ENCODE measurements at regions not wholly inside any gene's neighbourhood (a gene's known extent, or its start where the extent isn't known, plus 50 kb on each side); places are given as distances from the start of the nearest gene placed in this dataset.
"Not testable (repeated sequence)": the region's sequence is repeated elsewhere in the genome, so short reads cannot be mapped to it uniquely, and the experiment has no call there.

GRCh38 chr3:195642311-195642710, 58.6 kb upstream of the APOD start:
- H3K79me2 ChIP-seq (ENCODE audit: low read depth); H3K36me3 ChIP-seq (ENCODE audit: low read depth); H3K9me3 ChIP-seq (ENCODE audit: insufficient read depth, low read depth); BruUV-seq (replicated peaks); H3K4me2 ChIP-seq; intact Hi-C loops (cut with micrococcal nuclease; ENCODE audit: unreplicated experiment); H3K4me3 ChIP-seq; H4K20me1 ChIP-seq (ENCODE audit: insufficient read depth); H3K4me1 ChIP-seq (replicated peaks; ENCODE audit: insufficient read depth); POLR2A ChIA-PET (ENCODE audit: unreplicated experiment); DNase-seq; H3F3A ChIP-seq (ENCODE audit: insufficient read depth, low read depth); H2AFZ ChIP-seq; H3K27ac ChIP-seq; H3K27me3 ChIP-seq (ENCODE audit: insufficient read depth, low read depth); H3K9me2 ChIP-seq (ENCODE audit: insufficient read depth): not testable (repeated sequence)
- CTCF ChIA-PET: interaction anchor here (0.6 kb wide), 1 partner anchor 272 kb away, joined by 5 read pairs; no protein-coding TSS in a partner anchor

GRCh38 chr3:195638456-195638855, 54.7 kb upstream of the APOD start:
- H3K4me3 ChIP-seq; POLR2A ChIA-PET (ENCODE audit: unreplicated experiment); CTCF ChIA-PET; H3F3A ChIP-seq (ENCODE audit: insufficient read depth, low read depth); H3K9me3 ChIP-seq (ENCODE audit: insufficient read depth, low read depth); H3K27ac ChIP-seq; H4K20me1 ChIP-seq (ENCODE audit: insufficient read depth); H3K4me1 ChIP-seq (replicated peaks; ENCODE audit: insufficient read depth); H3K4me2 ChIP-seq; H3K36me3 ChIP-seq (ENCODE audit: low read depth); H3K27me3 ChIP-seq (ENCODE audit: insufficient read depth, low read depth); H3K9me2 ChIP-seq (ENCODE audit: insufficient read depth); intact Hi-C loops (cut with micrococcal nuclease; ENCODE audit: unreplicated experiment); H2AFZ ChIP-seq; DNase-seq; BruUV-seq (replicated peaks): not testable (repeated sequence)
- H3K79me2 ChIP-seq (ENCODE audit: low read depth): peaks cover 11% of the 10 kb centered on the region

- H3K9me2 ChIP-seq (ENCODE audit: insufficient read depth); intact Hi-C loops (cut with micrococcal nuclease; ENCODE audit: unreplicated experiment); DNase-seq; H4K20me1 ChIP-seq (ENCODE audit: insufficient read depth); H2AFZ ChIP-seq; H3K27me3 ChIP-seq (ENCODE audit: insufficient read depth, low read depth); H3K4me1 ChIP-seq (replicated peaks; ENCODE audit: insufficient read depth); H3K27ac ChIP-seq; POLR2A ChIA-PET (ENCODE audit: unreplicated experiment); H3F3A ChIP-seq (ENCODE audit: insufficient read depth, low read depth); BruUV-seq (replicated peaks); H3K9me3 ChIP-seq (ENCODE audit: insufficient read depth, low read depth); H3K36me3 ChIP-seq (ENCODE audit: low read depth); CTCF ChIA-PET; H3K4me3 ChIP-seq: not testable (repeated sequence)
- H3K79me2 ChIP-seq (ENCODE audit: low read depth): peaks cover 11% of the 10 kb centered on the region
- peak overlapping the region; percentile 56 for H3K4me2 ChIP-seq
Measured at GRCh38 chr3:195637473-195638233, 53.9 kb upstream of the APOD start.

DNA sequence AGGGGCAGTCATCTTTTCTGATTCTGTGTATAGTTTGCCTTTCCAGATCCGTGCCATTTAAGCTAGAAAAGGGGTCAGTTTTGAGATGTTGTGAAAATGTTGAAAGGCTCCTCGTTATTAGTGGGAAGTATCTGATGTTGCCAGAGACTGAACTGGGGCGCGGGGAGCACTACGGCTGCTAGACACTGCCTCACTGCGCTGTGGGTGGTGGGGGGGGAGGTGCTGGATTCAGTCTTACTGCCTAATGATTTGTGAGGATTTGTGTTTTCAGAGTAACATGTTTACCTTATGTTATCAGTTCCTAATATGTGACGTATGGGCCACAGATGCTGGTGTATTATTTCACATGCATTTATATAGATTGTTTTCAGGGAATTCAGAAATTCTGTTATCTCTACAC, 53.3 kb upstream of the APOD start:
- H3K4me3 ChIP-seq; H2AFZ ChIP-seq; H3K27me3 ChIP-seq (ENCODE audit: insufficient read depth, low read depth); BruUV-seq (replicated peaks); CTCF ChIA-PET; H3K9me3 ChIP-seq (ENCODE audit: insufficient read depth, low read depth); H3K4me1 ChIP-seq (replicated peaks; ENCODE audit: insufficient read depth); H3F3A ChIP-seq (ENCODE audit: insufficient read depth, low read depth); H3K9me2 ChIP-seq (ENCODE audit: insufficient read depth); DNase-seq; intact Hi-C loops (cut with micrococcal nuclease; ENCODE audit: unreplicated experiment); POLR2A ChIA-PET (ENCODE audit: unreplicated experiment); H4K20me1 ChIP-seq (ENCODE audit: insufficient read depth); H3K36me3 ChIP-seq (ENCODE audit: low read depth); H3K27ac ChIP-seq: not testable (repeated sequence)
- peaks cover 11% of the 10 kb centered on the region for H3K79me2 ChIP-seq (ENCODE audit: low read depth)
- H3K4me2 ChIP-seq: peak overlapping the region; percentile 56

DNA sequence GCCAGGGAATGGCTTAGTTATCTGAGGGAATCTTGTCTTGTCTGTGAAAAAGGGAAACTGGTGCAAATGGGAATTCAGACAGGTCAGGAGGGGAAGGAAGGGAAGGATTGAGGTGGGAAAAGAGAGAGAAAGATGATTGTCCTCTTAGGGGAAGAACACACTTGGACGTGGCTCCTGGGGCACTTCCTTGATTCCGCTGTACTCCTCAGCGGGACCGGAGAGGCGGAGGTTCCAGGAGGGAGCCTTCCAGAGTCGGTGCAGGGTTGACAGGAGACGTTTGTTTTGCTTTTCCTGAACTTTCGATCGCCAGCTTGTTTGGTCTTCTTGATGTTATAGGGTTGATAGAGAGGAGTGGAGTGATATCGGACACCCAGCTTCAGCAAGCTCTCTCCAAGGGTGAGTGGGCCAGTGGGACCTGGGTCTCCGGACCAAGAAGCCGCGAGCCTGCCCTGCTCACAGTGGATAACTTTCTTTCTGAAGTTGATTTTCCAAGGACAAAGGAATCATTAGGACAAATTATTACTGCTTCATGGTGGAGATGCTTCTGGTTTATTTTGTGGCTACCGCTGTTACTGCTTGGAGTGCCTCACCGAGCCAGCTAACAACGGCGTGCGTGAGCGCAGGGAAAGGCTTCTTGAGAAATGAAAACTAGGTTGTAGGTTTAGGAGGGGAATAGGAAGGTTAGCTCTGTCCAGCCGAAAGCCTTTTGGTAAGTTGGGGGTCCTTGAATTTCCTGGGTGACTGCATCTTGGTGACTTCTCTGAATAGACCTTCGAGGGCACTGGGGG, 52.4 kb upstream of the APOD start:
- BruUV-seq (replicated peaks): TSS peak; percentile 71
- H3K4me2 ChIP-seq: peak overlapping the region; percentile 74

DNA sequence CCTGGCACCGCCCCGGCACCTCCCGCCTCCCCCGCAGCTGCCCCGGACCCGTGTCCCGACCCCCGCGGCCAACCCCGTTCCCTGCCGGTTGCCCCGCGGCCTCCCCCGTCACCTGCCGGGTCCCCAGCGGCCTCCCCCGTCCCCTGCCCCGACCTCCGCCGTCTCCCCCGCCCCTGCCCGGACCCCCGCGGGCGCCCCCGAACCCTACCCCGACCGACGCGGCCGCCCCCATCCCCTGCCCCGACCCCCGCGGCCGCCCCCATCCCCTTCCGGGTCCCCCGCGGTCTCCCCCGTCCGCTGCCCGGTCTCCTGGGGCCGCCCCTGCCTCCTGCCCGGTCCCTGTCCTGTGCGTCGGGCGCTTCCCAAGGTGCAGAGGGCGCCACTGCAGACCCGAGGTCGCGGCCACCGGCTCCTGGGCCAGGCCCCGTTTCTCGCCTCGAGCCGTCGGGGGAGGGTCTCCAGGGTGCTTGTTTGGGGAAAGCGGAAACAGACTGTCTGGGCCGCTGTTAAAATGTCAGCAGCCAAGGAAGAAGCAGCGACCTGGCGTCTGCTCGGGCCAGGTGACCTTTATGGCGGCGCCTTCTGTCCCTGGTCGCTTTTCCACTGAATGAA, 51.6 kb upstream of the APOD start:
- CTCF ChIA-PET; H4K20me1 ChIP-seq (ENCODE audit: insufficient read depth); intact Hi-C loops (cut with micrococcal nuclease; ENCODE audit: unreplicated experiment); H3K9me2 ChIP-seq (ENCODE audit: insufficient read depth); BruUV-seq (replicated peaks); H2AFZ ChIP-seq; H3F3A ChIP-seq (ENCODE audit: insufficient read depth, low read depth); H3K9me3 ChIP-seq (ENCODE audit: insufficient read depth, low read depth); H3K4me1 ChIP-seq (replicated peaks; ENCODE audit: insufficient read depth); H3K27me3 ChIP-seq (ENCODE audit: insufficient read depth, low read depth); H3K36me3 ChIP-seq (ENCODE audit: low read depth); POLR2A ChIA-PET (ENCODE audit: unreplicated experiment): not testable (repeated sequence)
- peak in 1 of 2 experiments; percentile 37 for DNase-seq
- Histone ChIP-seq H3K4me3 (peak overlapping the region; percentile 53), H3K4me2 (peak overlapping the region; percentile 74), H3K79me2 (ENCODE audit: low read depth) (peaks cover 11% of the 10 kb centered on the region), H3K27ac (0 out of 2 replicates have a peak overlapping the region, but pooled peaks have one; percentile 1)

More for the DNA sequence above, 52.4 kb upstream of the APOD start:
- H3K36me3 ChIP-seq (ENCODE audit: low read depth); H3K4me1 ChIP-seq (replicated peaks; ENCODE audit: insufficient read depth); H4K20me1 ChIP-seq (ENCODE audit: insufficient read depth); H3F3A ChIP-seq (ENCODE audit: insufficient read depth, low read depth); POLR2A ChIA-PET (ENCODE audit: unreplicated experiment); intact Hi-C loops (cut with micrococcal nuclease; ENCODE audit: unreplicated experiment); H3K9me3 ChIP-seq (ENCODE audit: insufficient read depth, low read depth); CTCF ChIA-PET; H3K9me2 ChIP-seq (ENCODE audit: insufficient read depth); H3K27me3 ChIP-seq (ENCODE audit: insufficient read depth, low read depth): not testable (repeated sequence)
- H3K27ac ChIP-seq: 0 out of 2 replicates have a peak overlapping the region, but pooled peaks have one; percentile 1
- H3K4me3 ChIP-seq: peak overlapping the region; percentile 53
- 0 out of 2 replicates have a peak overlapping the region, but pooled peaks have one; percentile 33 for H2AFZ ChIP-seq
- DNase-seq: peak; percentile 42 to 60
- H3K79me2 ChIP-seq (ENCODE audit: low read depth): peaks cover 11% of the 10 kb centered on the region
